ENCODE measurements at regions not wholly inside any gene's neighbourhood (a gene's known extent, or its start where the extent isn't known, plus 50 kb on each side); places are given as distances from the start of the nearest gene placed in this dataset.

- TF ChIP-seq, protein P1, sequence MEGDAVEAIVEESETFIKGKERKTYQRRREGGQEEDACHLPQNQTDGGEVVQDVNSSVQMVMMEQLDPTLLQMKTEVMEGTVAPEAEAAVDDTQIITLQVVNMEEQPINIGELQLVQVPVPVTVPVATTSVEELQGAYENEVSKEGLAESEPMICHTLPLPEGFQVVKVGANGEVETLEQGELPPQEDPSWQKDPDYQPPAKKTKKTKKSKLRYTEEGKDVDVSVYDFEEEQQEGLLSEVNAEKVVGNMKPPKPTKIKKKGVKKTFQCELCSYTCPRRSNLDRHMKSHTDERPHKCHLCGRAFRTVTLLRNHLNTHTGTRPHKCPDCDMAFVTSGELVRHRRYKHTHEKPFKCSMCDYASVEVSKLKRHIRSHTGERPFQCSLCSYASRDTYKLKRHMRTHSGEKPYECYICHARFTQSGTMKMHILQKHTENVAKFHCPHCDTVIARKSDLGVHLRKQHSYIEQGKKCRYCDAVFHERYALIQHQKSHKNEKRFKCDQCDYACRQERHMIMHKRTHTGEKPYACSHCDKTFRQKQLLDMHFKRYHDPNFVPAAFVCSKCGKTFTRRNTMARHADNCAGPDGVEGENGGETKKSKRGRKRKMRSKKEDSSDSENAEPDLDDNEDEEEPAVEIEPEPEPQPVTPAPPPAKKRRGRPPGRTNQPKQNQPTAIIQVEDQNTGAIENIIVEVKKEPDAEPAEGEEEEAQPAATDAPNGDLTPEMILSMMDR (IDR thresholded peaks at IDR 0.05) = no peak
- TF ChIP-seq EP300 (IDR thresholded peaks at IDR 0.05; ENCODE audit: low read depth) (no peak), POLR2AphosphoS5 (IDR thresholded peaks at IDR 0.05) (no peak)
Measured at GRCh38 chr15:38182900-38183299, 69.7 kb upstream of the SPRED1 start.

All from transverse colon (tissue), 4 donors.